GM11168 (cell line): ENCODE measurements at regions not wholly inside any gene's neighbourhood (a gene's known extent, or its start where the extent isn't known, plus 50 kb on each side); places are given as distances from the start of the nearest gene placed in this dataset.
"Not testable (repeated sequence)": the region's sequence is repeated elsewhere in the genome, so short reads cannot be mapped to it uniquely, and the experiment has no call there.

Source experiments
- in situ Hi-C: fragments of 300-500 bp; cut with MboI; formaldehyde crosslinking; loops from one replicate; pipeline ENCODE4 v1.12.0; 2022; ENCODE audit warnings: low sequenced_read_pairs; ENCODE audit not compliant: unreplicated experiment

GRCh38 chr5:126053630-126054029 lies 369.6 kb upstream of the GRAMD2B start:
- in situ Hi-C loops = no loop called here

- in situ Hi-C loops = no loop called here
Measured at GRCh38 chr5:126054577-126055347, 368.4 kb upstream of the GRAMD2B start.

DNA sequence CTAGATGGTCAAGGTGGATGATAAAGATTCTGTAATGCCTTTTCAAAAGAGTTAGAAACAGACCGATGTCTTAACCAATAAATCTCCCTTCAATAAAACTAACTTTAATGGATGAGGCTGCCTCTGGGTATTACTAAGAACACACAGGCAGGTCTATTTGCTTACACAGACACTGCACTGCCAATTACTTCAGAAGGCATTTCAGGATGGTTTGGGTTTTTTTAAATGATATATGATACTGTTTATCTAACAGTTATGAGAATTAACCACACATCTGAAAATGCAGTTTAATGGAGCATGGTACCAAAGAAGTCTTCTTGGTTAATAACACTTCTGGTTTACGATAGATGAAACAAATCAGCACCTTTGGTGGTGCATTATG lies 367.9 kb upstream of the GRAMD2B start:
- in situ Hi-C loops = no loop called here

- in situ Hi-C loops = no loop called here
Measured at GRCh38 chr5:126056352-126056751, 366.9 kb upstream of the GRAMD2B start.

DNA sequence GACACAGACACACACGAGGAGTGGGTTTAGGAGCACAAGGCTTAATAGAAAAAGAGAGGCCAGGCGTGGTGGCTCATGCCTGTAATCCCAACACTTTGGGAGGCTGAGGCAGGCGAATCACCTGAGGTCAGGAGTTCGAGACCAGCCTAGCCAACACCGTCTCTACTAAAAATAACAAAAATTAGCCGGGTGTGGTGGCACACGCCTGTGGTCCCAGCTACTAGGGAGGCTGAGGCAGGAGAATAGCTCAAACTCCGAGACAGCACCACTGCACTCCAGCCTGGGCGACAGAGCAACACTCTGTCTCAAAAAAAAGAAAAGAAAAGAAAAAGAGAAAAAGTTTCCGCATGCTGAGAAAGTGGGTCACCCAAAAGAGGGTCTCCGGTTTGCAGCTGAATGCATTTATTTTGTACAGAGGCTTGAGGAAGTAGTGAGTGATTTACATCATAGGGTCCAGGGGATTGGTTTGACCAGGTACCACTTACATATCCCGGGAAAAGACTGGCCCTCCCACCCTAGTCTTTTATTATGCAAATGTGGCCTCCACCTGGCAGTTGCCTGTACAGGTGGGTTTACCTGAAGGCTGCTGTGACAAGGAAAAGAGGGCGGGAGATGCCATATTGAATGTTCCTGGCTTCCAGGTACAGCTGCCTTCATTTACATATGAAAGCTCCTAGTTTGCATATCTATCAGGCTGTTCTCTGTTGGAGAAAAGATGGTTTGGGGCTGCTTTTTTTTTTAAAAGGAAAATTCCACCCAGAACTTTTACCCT lies 366.2 kb upstream of the GRAMD2B start:
- in situ Hi-C loops = no loop called here

DNA sequence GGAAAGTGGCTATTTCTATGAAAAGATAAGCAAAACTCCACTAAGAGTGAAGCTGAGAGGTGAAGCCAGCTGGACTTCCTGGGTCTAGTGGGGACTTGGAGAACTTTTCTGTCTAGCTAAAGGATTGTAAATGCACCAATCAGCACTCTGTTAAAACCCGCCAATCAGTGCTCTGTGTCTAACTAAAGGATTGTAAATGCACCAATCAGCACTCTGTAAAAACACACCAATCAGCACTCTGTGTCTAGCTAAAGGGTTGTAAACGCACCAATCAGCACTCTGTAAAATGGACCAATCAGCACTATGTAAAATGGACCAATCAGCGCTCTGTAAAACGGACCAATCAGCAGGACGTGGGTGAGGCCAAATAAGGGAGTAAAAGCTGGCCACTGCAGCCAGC lies 364.8 kb upstream of the GRAMD2B start:
- in situ Hi-C loops = not testable (repeated sequence)

DNA sequence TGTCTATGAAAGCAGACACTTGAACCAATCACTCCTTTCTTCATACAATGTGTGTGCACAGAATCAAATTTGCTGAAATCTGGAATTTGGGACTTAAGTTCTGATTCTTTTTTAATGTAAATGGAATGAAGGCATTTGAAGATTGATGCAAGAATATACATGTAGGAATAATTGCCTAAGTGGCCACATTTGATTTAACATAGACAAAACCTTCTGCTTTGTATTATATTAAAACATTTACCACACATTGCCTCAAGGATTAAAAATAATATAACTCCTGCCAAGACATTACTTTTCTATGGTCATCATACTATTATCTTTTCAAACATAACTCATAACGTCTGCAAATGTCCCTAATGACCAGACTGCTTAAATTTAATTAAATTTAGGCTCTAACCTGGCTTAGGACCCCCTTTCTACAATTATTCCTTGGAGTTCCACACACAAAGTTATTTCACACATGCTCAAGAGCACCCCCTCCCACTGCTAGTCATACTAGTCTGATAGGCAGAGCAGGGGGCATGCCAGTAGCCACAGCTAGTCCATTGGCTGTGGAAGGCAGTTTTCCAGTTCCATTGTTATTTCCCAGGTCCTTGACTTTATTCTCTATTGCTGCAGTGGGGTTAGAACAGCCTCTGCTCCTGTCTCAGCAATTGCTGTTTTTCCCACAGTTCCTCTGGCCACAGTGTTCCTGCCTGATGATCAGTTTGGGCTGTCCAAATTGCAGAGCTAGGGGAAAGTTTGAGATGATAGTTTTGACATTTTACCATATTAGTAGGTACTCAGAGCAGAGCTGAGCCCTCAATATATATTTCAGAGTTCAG lies 360.6 kb upstream of the GRAMD2B start:
- in situ Hi-C loops = no loop called here

DNA sequence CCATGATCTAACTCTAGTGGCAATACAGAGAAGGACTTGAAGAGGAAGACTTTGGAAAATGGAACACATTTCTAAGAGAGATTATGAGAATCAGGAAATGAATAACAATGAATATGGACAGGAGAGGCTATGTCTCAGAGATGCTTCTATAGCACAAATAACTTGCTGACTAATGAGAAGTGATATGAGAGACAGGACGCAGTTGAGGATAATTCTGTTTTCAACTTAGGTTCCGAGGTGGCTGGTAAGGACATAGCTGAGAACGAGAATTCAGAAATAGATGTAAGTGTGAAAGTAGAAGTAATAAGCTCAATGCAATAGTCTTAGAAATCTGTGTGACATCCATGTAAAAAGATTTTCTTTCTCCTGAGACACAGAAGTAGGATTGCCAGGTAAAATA lies 358.1 kb upstream of the GRAMD2B start:
- in situ Hi-C loops = no loop called here

DNA sequence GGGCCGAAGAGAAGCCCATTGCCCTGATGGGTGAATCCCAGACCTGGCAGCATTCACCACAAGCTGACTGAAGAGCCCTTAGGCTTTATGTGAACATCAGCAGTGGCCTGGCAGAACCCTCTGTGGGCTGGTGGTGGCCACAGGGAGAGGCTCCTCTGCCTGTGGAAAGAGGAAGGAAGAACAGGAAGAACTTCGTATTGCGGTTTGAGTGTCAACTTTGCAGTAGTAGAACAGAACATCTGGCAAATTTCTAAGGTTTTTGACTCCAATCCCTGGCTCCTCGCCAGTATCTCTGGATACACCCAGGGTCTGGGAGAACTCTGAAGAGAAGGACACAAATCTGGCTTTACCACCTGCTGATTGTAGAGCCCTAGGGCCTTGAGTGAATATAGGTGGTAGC lies 356.4 kb upstream of the GRAMD2B start:
- in situ Hi-C loops = no loop called here

- in situ Hi-C loops = no loop called here
Measured at GRCh38 chr5:126067404-126067803, 355.8 kb upstream of the GRAMD2B start.

DNA sequence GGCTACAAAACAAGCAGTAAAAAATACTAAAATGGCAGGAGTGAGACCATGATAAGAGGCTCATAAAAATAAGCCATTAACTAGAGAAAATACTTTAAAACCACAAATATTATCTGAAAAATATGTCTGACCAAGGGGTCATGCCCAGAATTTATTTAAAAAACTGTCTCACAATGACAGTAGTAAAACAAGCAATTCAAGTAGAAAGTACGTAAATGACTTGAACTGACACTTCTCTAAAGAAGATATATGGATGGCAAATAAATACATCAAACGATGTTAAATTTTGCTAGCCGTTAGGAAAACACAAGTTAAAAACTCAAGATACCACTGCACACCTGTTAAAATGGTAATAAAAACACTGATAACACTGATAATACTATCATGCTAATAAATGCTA lies 353.9 kb upstream of the GRAMD2B start:
- in situ Hi-C loops = no loop called here

- in situ Hi-C loops = no loop called here
Measured at GRCh38 chr5:126070481-126070880, 352.7 kb upstream of the GRAMD2B start.

- in situ Hi-C loops = no loop called here
Measured at GRCh38 chr5:126074538-126074937, 348.7 kb upstream of the GRAMD2B start.

DNA sequence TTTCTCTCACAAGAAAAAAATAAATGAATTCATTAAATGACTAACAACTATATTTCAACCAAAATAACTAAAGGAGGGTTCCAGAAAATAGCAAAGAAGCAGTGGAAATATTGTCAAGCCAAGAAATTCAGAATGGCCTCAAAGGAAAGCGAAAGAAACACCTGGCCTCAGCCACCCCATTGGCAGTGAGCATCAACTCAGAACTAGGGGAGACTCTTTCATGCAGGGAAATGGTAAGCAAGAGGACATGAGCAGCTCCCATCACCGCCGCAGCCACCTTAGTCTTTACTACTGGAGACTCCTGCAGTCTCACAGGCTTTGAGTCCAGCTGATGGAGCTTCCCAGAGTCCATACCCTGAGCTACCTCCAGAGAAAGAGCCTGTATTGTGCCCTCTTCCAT lies 343.9 kb upstream of the GRAMD2B start:
- in situ Hi-C loops = no loop called here

DNA sequence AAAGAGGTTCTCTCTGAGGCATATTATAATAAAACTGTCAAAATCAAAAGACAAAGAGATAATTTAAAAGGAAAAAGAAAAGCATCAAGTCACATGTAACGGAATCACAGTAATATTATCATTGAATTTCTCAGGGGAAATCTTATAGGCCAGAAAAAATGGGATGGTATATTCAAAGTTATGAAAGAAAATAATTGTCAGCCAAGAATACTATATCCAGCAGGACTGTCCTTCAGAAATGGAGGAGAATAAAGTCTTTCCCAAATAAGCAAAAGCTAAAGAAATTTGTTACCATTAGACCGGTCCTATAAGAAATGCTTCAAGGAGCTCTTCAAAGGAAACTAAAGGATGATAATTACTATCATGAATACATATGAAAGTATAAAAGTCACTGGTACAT lies 342.0 kb upstream of the GRAMD2B start:
- in situ Hi-C loops = no loop called here

DNA sequence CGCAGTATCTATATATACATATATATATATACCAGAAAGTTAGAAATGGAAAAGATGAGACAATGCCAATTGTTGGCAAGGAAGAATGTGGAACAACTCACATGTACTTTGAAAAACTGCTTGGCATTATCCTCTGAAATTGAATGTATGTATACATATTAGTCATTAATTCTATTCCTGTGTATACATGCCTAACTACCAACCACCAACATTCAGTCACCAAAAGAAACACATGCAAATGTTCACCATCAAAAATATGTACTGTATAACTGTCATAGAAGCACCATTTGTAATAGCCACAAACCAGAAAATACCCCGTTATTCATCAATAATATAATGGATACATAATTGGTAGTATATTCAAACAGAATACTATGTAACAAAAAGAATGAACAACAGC lies 330.2 kb upstream of the GRAMD2B start:
- in situ Hi-C loops = no loop called here

DNA sequence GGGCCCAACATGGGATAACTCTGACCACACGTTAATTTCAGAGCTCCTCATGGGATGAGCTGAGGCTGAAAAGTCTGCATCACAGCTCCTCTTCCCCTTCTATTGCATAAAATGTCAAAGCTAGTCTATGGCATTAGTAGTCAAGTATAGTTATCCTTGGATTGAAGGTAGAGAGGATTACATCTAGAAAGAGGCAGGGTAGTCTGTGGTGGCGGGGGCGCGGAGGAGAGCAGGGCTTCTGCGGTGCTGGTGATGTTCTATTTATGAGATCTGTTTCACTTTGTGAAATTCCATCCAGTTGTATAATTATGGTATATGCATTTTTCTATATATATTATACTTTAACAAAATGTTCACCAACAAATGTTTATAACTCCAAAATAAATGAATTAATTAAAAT lies 329.5 kb upstream of the GRAMD2B start:
- in situ Hi-C loops = no loop called here

GRCh38 chr5:126094991-126095390 lies 328.2 kb upstream of the GRAMD2B start:
- in situ Hi-C loops = no loop called here

DNA sequence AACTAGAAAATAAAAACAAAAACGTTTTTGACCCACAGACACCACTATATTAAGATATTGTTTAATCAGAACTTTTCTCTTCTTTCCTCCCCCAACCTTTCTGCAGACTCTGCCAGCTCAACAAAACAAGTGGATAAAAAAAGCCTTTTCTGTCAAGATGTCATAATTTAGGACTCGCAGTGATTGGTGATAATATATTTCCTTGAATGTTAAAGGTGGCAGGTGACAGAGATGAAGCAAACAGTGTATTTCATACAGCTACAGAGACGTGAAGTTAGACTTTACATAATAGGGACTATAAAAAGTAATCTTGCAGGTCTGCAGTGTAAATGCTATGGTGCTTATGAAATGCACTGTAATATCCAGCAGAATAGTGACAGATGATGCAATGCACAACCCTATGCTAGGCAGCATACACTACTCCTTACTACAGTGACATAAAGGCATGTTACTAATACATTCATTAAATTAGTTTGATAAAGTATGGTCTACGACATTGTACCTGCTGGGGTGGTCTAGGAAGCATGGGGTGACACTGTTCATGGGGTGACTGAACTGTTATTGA lies 326.7 kb upstream of the GRAMD2B start:
- in situ Hi-C loops = no loop called here

DNA sequence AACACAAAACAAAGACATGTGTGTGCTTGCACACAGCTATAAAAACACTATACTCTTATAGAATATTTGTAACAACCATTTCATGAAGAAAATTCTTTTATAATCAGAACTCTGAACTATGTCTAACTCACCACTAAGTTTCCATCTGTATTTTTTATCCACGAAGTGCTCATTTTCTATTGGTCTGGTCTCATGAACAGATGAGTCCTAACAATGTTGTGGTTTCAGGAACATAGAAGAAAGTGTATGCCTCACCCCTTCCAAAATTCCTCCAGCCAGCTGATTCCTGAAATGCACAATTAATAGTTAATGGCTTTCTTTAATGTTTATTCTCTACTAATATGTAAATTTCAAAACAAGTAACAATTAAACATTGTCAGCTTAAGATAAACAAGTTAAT lies 325.3 kb upstream of the GRAMD2B start:
- in situ Hi-C loops = no loop called here
